GM19324 (cell line): ENCODE measurements at regions not wholly inside any gene's neighbourhood (a gene's known extent, or its start where the extent isn't known, plus 50 kb on each side); places are given as distances from the start of the nearest gene placed in this dataset.

ENCODE experiments used
- ATAC-seq: cut with Tn5 transposase; IDR thresholded peaks from one replicate; pipeline ENCODE4 v1.9.1; 2021; ENCODE audit warnings: mild to moderate bottlenecking, moderate library complexity; ENCODE audit not compliant: unreplicated experiment, low FRiP score

DNA sequence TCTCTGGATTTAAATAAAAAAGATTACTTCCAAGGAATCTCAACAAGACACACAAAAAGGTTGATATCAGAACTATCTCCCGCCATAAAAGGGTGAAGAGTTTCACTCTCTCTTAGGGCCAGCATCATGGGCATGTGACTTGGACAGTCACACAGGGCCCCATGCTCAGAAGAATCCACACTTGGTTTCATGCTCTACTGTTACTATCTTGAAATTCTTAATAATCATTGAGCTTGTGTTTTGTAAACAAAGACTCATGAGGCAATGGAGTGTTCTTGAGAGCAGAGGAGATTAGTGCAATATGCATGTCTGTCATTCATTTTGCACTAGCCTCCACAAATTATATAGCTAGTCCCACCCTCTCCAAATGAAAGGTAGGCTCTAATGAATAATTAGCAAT lies 58.4 kb downstream of the HMHB1 start:
- ATAC-seq = no peak

DNA sequence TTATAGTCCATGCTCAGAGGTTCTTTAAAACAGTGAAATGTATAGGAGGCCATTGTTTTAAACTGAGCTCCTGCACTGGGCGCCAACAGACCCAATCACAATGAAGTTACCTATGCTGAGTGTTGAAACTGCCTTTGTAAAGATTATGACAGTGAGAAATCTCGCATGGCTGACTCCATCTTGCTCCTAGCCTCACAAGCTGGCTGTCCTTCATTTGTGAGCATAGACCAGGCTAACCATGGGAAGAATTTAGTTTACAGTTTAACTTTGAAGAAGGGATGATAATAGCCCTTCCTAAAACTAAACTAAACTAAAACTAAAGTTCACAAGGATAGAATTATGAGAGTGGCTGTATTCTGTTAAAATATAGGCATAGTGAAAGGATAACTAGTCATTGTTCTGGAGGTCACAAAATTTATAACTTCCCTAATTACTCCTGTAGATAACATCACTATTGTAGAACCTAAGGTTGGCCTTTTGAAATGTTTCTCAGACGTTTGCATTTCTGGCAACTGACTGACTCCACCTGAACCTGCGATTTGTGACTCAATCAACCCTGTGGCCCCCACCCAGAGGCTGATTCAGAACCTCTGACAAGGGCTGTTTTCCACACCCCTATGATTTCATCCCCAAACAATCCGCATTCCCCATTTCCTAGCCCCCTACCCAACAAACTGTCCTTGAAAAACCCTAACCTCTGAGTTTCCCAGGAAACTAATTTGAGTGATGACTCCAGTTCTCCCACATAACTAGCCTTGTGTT lies 59.1 kb downstream of the HMHB1 start:
- no peak for ATAC-seq

DNA sequence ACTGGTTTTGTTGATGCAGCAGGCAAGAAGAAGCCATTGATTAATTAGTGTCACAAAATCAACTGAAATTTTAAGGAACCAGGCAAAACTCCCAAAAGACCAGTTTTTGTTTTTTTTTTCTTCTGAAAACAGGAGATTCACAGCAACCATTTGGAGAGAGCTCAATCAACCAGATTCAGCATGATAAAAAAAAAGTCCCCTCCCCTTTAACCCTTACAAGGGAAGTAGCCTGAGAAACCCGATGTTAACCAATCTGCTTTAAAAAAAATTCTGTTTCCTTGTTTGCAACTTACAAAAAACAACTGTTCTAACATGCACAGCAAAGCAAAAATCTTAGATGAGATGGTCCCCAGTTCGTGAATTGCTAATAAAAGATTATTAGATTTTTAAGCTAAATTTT lies 59.7 kb downstream of the HMHB1 start:
- ATAC-seq = no peak

DNA sequence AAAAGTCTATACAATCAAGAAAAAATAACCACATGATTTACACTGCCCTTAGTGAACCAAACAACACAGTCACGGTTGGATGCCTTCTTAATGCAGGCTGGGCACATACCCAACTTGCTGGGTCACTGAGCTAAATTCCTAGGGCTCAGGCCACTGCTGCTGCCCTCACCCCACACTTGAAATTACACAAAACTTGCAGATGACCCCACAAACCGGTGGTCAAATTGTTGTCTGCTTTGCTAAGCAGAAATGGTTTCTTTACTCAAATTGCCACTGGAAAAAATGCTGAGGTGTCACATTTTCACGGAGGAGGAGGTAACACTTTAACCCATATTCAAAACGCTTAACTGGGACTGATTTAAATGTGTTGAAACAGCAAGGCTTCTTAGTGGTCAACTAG lies 62.4 kb downstream of the HMHB1 start:
- peak; percentile 80 for ATAC-seq

DNA sequence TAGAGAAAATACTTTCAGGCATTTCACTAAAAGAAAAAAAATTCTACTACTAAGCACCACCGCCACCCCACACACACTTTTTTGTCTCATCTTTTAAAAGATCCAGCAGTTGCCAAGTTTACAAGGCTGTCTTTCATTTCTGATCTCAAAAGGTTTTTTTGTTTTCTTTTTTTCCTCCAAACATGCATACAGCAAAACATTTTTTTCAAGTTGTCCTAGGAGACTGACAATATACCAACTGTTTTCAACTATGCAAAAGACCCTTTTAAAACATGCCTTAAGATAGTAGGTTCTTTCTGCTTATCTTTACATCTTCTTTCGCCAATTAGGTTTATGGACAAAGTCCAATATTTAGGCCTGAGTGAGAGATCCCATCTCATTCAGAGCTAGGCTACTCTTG lies 65.2 kb downstream of the HMHB1 start:
- no peak for ATAC-seq

DNA sequence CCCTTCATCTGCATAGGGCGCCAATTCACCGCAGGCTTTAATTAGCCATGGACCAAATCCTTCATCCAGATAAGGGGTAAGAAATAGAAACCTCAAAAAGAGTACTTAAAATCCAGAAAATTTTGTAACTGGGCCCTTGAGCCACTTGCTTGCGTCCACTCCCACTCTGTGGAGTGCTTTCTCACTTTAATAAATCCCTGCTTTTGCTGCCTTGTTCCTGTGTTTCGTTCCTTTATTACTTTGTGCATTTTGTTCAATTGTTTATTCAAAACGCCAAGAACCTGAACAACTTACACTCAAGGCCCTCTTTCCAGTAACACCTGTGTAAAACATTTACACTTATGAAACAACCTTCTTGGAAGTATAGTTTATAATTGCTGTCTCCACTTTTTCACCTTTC lies 66.5 kb downstream of the HMHB1 start:
- ATAC-seq = no peak

DNA sequence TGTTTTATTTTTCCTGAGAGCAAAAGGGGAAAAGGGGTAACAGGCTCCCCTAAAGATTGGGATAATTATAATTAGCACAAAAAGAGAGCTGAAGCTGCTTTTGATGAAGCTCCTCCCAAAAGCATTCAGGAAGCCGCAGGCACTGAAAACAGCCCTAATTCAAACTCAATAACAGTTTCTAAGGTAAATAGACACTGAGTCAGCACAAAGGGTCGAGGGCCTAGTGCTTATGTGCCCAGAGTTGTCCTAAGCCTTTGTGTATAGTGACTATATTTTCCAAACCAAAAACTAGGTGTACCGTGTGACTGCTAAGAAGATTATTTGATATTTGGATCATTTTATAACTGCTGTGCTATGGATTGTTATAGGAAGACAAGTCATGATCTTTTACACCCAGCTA lies 67.7 kb downstream of the HMHB1 start:
- ATAC-seq = no peak

DNA sequence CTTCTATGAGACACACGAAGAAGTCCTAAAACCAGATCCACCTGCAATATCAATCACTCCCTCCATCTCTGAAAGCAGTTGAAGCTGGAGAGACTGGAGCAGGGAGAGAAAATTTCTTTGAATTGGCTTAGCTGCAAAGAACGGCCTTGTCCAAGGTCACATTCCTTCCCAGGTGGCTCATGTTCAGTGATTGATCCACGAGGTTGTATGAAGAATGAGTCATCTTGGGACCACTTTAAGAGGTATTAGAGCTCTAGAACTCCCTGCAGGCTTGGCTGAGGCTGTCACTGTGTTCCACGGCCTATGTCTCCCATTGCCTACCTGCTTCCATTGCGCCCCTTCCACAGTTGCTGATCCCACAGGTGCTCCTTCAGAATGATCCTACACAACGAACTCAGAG lies 68.2 kb downstream of the HMHB1 start:
- no peak for ATAC-seq

DNA sequence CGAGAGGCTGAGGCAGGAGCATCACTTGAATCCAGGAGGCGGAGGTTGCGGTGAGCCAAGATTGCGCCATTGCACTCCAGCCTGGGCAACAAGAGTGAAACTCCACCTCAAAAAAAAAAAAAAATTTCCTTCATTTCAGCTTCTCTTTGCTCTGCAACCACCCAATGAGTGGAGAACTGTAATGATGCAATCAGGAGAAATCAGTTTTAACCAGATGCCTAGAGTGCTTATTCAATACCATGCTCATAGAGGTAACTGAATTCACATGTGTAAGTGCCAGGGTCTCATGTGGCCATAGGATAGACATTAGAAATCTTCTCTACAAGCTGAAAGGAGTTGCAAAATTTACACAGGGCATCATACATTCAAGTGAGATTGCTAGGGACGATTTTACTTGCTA lies 70.6 kb downstream of the HMHB1 start:
- no peak for ATAC-seq

DNA sequence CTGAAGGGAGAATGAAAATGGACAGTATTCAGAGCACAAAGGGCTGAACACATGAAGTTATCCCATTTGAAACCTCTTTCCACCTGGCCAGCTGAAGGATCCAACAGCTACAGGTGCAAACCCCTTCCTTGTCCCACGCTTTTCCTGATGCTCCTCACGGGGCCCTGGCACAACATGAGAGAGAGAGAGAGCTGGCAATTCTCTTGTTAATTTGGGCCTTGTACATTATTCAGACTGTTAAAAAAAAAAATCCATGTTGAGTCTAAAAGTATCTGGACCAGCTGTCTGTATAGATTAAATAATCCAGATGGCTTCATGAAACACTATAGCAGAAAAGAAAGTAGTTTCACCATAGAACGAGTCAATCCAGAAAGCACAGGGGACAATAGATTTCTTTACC lies 74.1 kb downstream of the HMHB1 start:
- ATAC-seq = no peak

DNA sequence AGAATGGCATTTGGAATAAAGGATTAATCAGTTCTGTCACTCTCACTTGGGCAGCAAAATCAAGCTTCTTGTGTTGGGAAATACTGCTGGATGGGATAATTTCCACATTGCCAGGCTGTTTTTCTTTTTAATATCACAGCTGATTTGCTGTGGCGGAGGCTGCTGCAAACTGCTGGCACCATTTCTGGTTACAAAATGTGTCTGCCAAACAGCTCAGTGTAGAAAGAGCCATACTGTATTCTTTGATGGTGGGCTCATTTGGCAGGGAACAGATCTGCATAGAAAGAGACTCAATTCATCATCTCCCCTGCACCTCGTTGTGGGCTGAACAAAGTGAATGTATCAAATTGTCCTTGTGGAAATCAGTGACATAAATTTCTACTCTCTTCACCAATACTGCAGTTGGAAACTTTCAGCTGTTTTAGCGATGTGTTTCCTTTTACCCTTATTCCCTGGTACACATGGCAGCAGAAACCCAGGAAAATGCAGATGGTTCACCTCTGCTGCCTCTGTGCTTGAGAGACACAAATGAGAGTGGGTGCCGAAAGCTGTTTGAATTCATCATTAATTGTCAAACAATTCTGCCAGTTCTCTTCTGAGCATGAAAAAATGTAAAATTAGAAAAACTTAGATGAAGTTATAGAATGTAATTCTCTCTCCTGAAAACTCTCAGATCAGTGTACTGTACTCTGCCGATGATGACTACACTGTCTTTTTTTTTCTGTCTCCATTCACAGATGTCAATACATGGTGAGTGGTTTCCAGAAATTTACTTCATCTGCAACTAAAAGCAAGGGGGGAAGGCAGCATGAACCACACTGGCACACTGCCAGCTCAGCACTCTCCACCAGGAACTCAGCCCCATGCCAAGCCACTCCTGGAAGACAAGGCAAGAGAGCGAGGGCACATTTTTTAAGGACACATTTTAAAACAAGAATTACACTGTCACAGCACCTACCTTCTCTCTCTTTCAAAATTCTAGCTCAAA lies 75.0 kb downstream of the HMHB1 start:
- ATAC-seq = no peak

DNA sequence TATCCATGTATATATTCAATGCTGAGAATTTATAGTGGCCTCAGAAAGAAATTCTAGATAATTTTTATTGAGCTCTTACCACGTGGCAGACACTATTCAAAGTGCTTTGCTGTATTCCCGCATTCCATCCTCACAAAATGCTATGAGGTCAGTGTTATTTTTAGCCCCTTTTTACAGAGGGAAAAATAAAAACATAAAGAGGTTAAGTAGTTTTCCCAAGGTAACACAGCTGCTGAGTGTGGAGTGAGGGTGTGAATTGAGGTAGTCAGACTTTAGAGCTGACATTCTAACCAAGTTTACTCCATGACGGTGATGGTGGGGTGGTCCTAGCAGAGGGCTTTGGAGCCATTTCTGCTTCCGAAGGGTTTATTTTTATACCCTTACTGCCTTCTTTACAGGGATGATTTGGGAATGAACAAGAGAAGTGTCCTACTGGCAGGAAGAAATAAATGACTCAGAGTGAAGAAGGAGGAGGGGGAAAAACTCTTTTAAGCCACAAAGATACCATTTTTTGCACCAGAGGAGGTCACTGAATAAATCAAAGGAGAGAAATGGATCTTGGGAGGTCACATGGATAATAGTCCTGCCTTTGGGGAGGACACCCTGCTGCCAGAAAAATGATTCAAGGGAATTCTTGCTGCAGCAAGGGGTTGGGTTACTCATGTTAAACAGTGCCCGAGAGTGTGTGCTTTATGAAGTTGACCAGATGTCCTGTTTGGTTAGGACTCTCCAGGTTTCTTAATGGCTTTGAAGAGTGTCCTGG lies 76.1 kb downstream of the HMHB1 start:
- ATAC-seq = no peak

DNA sequence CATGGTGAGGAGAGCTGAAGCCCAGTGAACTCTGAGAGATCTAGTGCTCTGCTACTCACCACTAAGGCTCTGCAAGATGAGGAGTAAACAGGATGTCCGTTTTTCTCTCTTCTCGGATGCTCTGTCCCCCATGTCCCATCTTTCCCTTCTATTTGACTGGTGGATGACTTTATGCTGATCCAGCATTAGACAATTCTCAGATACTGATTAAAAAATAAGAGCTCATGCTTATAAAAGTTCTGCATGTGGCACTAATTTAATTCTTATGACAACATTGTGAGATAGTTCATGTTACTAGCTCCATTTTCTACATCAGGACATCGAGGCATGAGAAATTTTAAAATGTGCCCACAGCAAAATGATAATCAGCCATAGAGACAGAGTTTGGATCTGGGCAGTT lies 77.0 kb downstream of the HMHB1 start:
- no peak for ATAC-seq

DNA sequence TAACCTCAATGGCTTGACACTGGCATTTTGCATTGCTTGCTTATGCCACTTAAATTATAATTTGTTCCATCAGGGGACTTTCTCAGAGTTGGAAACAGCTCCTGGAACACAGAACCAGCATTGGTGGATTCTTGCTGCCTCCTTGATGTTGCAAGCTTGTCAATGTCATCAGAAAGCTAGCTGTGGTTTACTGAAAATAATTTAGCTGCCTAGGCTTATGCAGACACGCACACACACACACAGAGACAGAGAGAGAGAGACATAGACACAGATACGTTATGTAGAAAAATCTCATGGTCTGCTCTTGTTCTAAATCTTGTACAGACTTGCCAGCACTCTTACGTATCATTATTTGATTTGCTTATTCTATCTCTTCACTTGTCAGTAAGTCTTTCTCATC lies 78.0 kb downstream of the HMHB1 start:
- no peak for ATAC-seq

DNA sequence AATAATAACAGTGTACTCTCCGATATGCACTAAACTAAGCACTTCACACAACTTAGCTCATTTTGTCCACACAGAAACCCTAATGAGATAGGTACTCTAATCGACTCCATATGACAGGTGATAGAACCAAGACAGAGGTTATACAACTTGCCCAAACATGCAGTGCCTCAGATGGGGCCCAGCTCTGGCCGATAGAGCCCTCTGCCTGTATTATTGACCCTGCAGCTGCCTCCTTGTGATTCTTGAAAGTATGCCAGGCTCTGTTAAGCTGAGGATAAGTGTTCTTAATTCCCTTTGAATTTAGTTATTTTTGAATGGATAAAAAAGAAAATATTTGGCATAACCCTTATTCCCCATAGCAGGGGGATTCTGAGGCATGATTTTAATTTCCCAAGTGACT lies 78.5 kb downstream of the HMHB1 start:
- no peak for ATAC-seq

DNA sequence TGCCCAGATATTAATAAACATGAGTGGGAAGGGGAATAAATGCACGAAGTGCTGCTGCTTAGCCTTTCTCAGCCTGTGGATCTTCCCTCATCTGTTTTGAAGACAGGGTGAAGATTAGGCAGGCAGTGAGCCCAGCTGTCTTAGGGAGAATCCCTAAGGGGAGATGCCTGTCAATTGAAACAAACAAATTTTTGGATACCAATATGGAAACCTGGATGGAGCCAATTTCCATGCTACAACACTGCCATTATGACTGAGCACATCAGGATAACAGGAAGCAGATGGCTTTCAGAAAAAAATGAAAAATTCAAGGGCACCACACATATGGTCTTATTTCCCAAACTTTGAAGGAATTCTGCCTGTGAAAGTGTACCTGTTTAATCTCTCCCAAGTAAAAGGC lies 80.3 kb downstream of the HMHB1 start:
- ATAC-seq = no peak

DNA sequence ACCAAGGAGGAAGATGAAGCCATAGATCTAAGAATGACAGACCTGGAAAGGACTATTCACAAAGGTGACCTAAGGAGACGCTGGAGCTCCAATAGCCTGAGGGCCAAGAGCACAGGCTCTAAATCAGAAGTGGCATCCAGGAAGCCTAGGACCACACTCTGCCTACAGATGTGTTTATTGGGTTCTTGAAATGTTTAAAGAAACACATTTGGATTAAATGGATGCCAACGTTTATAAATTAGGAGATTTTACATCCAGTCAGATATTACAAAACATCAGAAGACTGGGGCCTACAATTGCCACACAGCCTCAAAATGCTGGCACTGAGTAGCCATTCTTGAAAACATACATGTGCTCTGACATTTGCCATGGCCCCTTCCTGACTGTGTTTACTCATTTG lies 80.9 kb downstream of the HMHB1 start:
- ATAC-seq = no peak

DNA sequence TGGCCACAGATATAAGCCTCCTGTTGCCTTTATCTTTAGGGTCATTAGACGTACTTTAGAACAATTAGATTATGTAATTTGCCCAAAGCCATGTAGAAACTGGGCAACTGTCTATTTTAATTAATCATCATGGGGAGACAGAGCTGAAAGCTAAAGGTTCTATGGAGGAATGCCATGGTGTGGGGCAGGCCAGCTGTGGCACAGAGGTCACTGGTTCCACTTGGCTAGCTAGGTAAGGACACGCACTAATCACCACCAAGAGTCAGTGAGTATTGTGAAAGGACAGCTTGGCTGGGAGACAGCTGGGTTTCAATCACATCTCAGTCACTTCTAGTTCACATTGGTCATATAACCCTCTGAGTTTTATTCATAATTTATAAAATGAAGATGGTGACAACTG lies 81.7 kb downstream of the HMHB1 start:
- no peak for ATAC-seq

DNA sequence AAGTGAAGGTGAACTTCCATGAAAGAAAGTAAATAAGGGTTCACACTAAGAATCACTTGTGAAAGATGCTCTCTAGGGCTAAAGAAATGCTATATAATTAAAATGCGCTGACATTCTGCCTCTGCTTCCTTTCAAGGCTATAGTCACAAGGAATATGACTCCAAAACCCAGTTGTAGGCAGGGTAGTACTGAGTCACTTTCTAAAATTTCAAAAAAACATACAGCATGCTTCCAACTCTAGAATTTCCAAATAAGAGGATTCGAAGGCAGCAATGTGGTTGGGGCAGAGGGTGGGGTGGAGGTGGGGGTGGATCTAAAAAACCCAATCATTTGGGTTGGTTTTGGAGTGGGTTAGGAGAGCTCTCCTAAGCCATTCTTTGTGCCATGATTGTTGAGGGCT lies 84.6 kb downstream of the HMHB1 start:
- no peak for ATAC-seq

DNA sequence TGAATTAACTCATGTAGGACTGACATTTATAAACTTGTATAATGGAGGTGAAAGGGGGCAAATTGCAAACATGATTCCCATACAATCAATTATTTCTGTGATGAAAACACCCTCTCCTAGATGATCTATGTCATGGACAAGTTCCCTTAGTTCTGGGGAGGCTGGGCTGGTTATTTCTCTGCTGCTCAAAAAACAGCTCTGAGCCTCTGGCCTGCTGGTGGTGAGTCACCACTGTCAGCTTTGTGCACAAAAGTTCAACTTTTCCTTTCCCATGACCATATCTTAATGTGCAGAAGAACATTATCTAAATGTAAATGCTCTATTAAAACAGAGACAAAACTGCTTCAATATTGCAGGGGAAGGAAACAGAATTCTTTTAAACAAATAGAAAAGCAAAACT lies 85.0 kb downstream of the HMHB1 start:
- ATAC-seq = no peak

DNA sequence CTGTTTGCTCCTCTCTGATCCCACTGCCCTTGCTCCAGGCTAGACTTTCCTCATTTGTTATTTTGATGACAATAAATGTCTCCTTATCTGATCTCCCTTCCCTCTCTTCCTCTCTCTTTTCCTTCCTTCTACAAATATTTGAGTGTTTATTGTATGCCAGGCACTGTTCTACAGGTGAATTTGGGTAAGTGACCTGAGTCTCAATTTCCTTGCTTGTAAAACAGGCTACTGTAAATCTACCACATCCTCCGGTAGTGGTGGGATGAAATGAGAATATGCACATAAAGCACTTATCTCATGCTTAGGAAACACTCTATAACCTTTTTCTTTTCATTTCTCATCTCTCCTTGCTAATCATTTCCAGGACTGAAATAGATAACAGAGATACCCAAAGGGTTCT lies 86.4 kb downstream of the HMHB1 start:
- ATAC-seq = no peak
